IPS DF 6.9 (cell line): ENCODE measurements at regions not wholly inside any gene's neighbourhood (a gene's known extent, or its start where the extent isn't known, plus 50 kb on each side); places are given as distances from the start of the nearest gene placed in this dataset.

Experiments
- DNase-seq: peaks from one replicate; pipeline ENCODE4 v3.0.0-alpha.2; 2013; ENCODE audit warnings: low read depth, low spot score
- H3K27ac ChIP-seq: one replicate; pipeline ENCODE4 v1.5.1; 2013; ENCODE audit warnings: low read length, control low read depth
- H3K27me3 ChIP-seq: 2 replicates; pipeline ENCODE4 v1.6.1; 2013; ENCODE audit warnings: mild to moderate bottlenecking, low read length; ENCODE audit not compliant: control insufficient read depth, insufficient read depth
- H3K36me3 ChIP-seq: 2 replicates; pipeline ENCODE4 v1.6.1; 2013; ENCODE audit warnings: low read length; ENCODE audit not compliant: control insufficient read depth, insufficient read depth
- H3K4me1 ChIP-seq: 2 replicates; pipeline ENCODE4 v1.6.1; 2013; ENCODE audit warnings: low read length; ENCODE audit not compliant: control insufficient read depth, insufficient read depth
- H3K4me3 ChIP-seq: 2 replicates; pipeline ENCODE4 v1.5.1; 2013; ENCODE audit warnings: mild to moderate bottlenecking, low read length
- H3K9me3 ChIP-seq: 2 replicates; pipeline ENCODE4 v1.6.1; 2013; ENCODE audit warnings: low read length, inconsistent platforms; ENCODE audit not compliant: control insufficient read depth, insufficient read depth
- WGBS: extraction: QIAGEN DNeasy Blood & Tissue Kit; methylation state at CpG from one replicate; pipeline ENCODE4 v1.1.7; 2013; ENCODE audit warnings: mixed read lengths, missing lambda C conversion rate; ENCODE audit not compliant: insufficient read length, insufficient coverage; 5-methylcytosine and 5-hydroxymethylcytosine counted together

GRCh38 chr6:132868057-132868456 is 53.7 kb downstream of the RPS12 start:
- no peaks in the 10 kb centered on the region for H3K9me3 ChIP-seq
- no peak overlapping the region for H3K27ac ChIP-seq
- no peak overlapping the region for H3K4me3 ChIP-seq
- no CpG with 5 or more reads among the region's 1 CpG for WGBS
- DNase-seq, result no peak
- no peaks in the 10 kb centered on the region; the same call in 1 of the 2 replicates for H3K4me1 ChIP-seq
- H3K27me3 ChIP-seq, result no peaks in the 10 kb centered on the region
- H3K36me3 ChIP-seq, result no peaks in the 10 kb centered on the region

DNA sequence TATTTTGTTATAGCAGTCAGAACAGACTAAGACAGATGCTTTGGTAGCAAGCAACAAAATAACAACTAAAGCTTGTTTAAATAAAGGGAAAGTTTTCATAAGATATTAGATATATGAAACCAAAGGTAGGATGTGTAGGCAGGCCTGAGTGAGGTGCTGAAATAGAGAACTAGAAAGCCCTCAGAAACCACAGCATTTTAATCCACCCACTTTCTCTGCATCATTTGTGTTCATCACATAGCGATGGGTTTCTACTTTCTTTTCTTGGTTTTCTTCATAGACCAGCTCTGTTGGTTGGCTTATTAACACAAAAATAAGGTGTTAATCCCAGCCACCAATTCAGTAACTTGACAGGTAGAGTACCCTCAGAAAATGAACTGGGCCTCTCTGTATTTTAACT is 58.6 kb downstream of the RPS12 start:
- no CpG with 5 or more reads among the region's 1 CpG for WGBS
- DNase-seq, result no peak
- no peak overlapping the region for H3K27ac ChIP-seq
- no peaks in the 10 kb centered on the region for H3K4me1 ChIP-seq
- H3K4me3 ChIP-seq, result no peak overlapping the region
- H3K27me3 ChIP-seq, result no peaks in the 10 kb centered on the region
- H3K9me3 ChIP-seq, result no peaks in the 10 kb centered on the region
- no peaks in the 10 kb centered on the region for H3K36me3 ChIP-seq

- Histone ChIP-seq H3K36me3 (no peaks in the 10 kb centered on the region), H3K27me3 (no peaks in the 10 kb centered on the region), H3K4me1 (no peaks in the 10 kb centered on the region), H3K9me3 (no peaks in the 10 kb centered on the region), H3K4me3 (no peak overlapping the region), H3K27ac (no peak overlapping the region)
- no CpG with 5 or more reads among the region's 2 CpGs for WGBS
- no peak for DNase-seq
These were observed 62.6 kb downstream of the RPS12 start for GRCh38 chr6:132877003-132877402.

- Histone ChIP-seq H3K4me1 (no peaks in the 10 kb centered on the region), H3K27ac (no peak overlapping the region), H3K27me3 (no peaks in the 10 kb centered on the region), H3K36me3 (no peaks in the 10 kb centered on the region), H3K4me3 (no peak overlapping the region), H3K9me3 (no peaks in the 10 kb centered on the region)
- no CpG with 5 or more reads among the region's 1 CpG for WGBS
- no peak for DNase-seq
These were observed 72.8 kb downstream of the RPS12 start for GRCh38 chr6:132887204-132887603.

DNA sequence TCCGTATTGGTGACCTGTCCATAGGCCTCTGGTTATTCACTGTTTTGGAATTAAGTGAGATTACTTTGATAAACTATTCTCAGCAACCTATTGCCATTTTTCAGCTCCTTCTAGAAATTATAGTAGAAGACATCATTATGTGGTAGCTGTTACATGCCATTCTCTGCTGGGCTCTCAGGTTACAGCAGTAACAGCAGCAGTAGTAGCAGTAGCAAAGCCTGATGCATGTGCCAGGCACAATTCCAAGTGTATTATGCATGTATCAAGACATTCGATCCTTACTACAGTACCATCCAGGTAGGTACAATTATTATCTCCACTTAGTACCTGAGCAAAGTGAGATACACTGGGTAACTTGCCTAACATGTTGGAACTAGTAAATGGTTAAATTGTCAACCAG is 74.3 kb downstream of the RPS12 start:
- no peak overlapping the region for H3K27ac ChIP-seq
- H3K36me3 ChIP-seq, result no peaks in the 10 kb centered on the region
- H3K4me1 ChIP-seq, result no peaks in the 10 kb centered on the region
- no peak overlapping the region for H3K4me3 ChIP-seq
- whole genome bisulfite sequencing, result no CpG with 5 or more reads among the region's 2 CpGs
- H3K27me3 ChIP-seq, result no peaks in the 10 kb centered on the region
- DNase-seq, result no peak
- no peaks in the 10 kb centered on the region for H3K9me3 ChIP-seq

DNA sequence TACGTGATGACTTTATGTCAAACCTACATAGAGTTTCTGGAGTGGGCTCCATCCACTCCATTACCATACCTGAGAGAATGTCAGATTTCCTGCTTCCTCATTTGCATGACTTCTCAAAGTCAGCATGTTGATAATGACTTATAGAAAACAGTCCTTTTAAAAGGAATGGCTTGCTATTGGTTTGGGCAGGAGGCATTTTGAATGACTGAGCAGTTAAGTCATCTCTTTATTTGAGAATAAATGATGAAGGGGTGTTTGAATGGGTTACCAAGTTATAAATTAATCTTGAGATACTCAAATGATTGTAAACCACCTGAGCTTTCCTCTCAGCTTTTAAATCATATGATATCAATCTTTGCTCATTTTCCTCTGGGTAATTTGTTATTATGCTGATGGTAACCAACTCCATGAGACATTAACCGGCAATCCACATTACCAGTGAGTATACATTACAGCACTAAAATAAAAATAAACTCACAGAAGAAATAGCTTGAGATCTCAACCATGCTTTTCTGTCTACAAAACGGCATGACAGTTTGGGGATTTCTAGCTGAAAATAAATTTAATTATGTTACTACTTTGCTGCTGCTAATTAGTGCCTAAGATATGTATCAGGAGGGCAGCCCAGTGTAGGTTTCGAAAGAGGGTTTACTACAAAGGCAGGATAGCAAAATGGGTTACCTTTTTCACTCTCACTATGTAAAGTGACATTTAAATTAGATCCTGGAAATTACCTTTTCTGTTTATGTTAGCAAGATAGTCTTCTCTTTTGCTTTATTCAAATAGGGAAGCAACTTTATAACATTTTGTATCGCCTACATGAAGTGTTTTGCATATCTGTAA is 78.8 kb downstream of the RPS12 start:
- DNase-seq, result no peak
- no peak overlapping the region for H3K27ac ChIP-seq
- WGBS, result no CpG with 5 or more reads among the region's 5 CpGs
- no peaks in the 10 kb centered on the region for H3K27me3 ChIP-seq
- no peaks in the 10 kb centered on the region for H3K36me3 ChIP-seq
- no peaks in the 10 kb centered on the region for H3K9me3 ChIP-seq
- H3K4me1 ChIP-seq, result no peaks in the 10 kb centered on the region
- no peak overlapping the region for H3K4me3 ChIP-seq

GRCh38 chr6:132893772-132894490 is 79.6 kb downstream of the RPS12 start:
- no CpG with 5 or more reads among the region's 8 CpGs for WGBS
- H3K36me3 ChIP-seq, result no peaks in the 10 kb centered on the region
- H3K4me3 ChIP-seq, result no peak overlapping the region

GRCh38 chr6:132898376-132898775 is 84.0 kb downstream of the RPS12 start:
- Histone ChIP-seq H3K36me3 (no peaks in the 10 kb centered on the region), H3K4me1 (no peaks in the 10 kb centered on the region), H3K4me3 (no peak overlapping the region), H3K9me3 (no peaks in the 10 kb centered on the region), H3K27ac (no peak overlapping the region), H3K27me3 (no peaks in the 10 kb centered on the region)
- no peak for DNase-seq
- WGBS, result no CpG with 5 or more reads among the region's 4 CpGs

More at GRCh38 chr6:132893772-132894490, 79.6 kb downstream of the RPS12 start:
- H3K4me1 ChIP-seq, result no peaks in the 10 kb centered on the region
- no peaks in the 10 kb centered on the region for H3K27me3 ChIP-seq
- no peaks in the 10 kb centered on the region for H3K9me3 ChIP-seq
- DNase-seq, result no peak
- H3K27ac ChIP-seq, result no peak overlapping the region

DNA sequence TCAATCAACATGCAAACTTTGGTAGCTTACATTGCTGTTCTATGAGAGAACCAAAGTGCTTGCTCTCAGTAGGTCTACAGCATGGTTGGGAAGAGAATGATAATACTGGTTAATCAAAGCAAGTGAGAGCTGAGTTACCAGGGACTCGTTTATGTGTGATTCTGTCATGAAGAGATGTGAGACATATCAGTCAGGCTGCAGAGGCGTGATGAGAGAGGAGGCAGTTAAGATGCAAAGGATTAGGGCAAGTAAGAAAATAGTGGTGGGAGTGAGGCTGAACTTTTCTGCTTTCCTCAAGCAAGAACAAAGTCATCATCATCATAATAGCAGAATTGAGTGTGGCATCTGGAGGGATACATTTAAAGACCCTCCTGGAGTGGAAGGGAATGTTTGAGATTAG is 86.5 kb downstream of the RPS12 start:
- H3K9me3 ChIP-seq, result no peaks in the 10 kb centered on the region
- no peaks in the 10 kb centered on the region for H3K36me3 ChIP-seq
- no CpG with 5 or more reads among the region's 2 CpGs for WGBS
- DNase-seq, result no peak
- no peaks in the 10 kb centered on the region for H3K27me3 ChIP-seq
- no peak overlapping the region for H3K27ac ChIP-seq
- no peak overlapping the region for H3K4me3 ChIP-seq
- no peaks in the 10 kb centered on the region for H3K4me1 ChIP-seq

DNA sequence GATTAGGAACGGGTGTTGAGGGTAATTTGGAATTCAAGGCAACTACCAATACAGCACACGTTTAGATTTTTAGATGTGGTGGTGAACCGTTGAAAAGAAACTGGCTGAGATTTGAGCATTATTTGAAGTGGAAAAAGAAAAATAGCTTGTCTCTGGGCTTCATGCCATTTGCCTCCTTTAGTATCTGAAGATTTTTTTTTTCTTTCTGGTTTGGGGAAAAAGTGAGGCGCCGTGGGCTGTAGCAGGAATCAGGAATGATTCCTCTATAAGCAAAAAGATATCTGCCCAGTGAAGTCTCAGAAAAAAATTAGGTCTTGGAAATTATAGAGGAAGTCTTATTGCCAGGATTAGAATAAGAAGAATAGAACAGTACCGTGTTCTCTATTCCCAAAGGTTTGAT is 88.5 kb downstream of the RPS12 start:
- H3K4me3 ChIP-seq, result no peak overlapping the region
- H3K27me3 ChIP-seq, result no peaks in the 10 kb centered on the region
- WGBS, result no CpG with 5 or more reads among the region's 6 CpGs
- DNase-seq, result no peak
- H3K9me3 ChIP-seq, result no peaks in the 10 kb centered on the region
- no peaks in the 10 kb centered on the region for H3K4me1 ChIP-seq
- no peaks in the 10 kb centered on the region for H3K36me3 ChIP-seq
- no peak overlapping the region for H3K27ac ChIP-seq
